Chondrocyte (in vitro differentiated cells): ENCODE measurements at regions not wholly inside any gene's neighbourhood (a gene's known extent, or its start where the extent isn't known, plus 50 kb on each side); places are given as distances from the start of the nearest gene placed in this dataset.

ENCODE experiments used
- DNase-seq: peaks from one replicate; pipeline ENCODE4 v3.0.0; 2021; ENCODE audit warnings: mixed read lengths, low spot score
- H3K27ac Mint-ChIP-seq: one replicate; pipeline ENCODE4 v1.8.0; 2021; ENCODE audit warnings: mild to moderate bottlenecking, moderate library complexity, mixed read lengths; ENCODE audit not compliant: unreplicated experiment
- H3K27me3 Mint-ChIP-seq: 2 replicates; pipeline ENCODE4 v1.8.0; 2021; ENCODE audit warnings: low read depth, mixed read lengths
- H3K36me3 Mint-ChIP-seq: 2 replicates; pipeline ENCODE4 v1.8.0; 2021; ENCODE audit warnings: low read depth, mixed read lengths
- H3K4me1 Mint-ChIP-seq: 2 replicates; pipeline ENCODE4 v1.8.0; 2021; ENCODE audit warnings: low read depth, mild to moderate bottlenecking, mixed read lengths
- H3K4me3 Mint-ChIP-seq: one replicate; pipeline ENCODE4 v1.8.0; 2021; ENCODE audit warnings: mild to moderate bottlenecking, moderate library complexity, mixed read lengths; ENCODE audit not compliant: unreplicated experiment
- H3K9me3 Mint-ChIP-seq: 2 replicates; pipeline ENCODE4 v1.8.0; 2021; ENCODE audit warnings: low read depth, mixed read lengths
- TF ChIP-seq, protein P1 (sequence below): fragments of 200-600 bp; sonication (generic); IDR thresholded peaks from 2 replicates; pipeline ENCODE4 v1.5.0; 2021; ENCODE audit warnings: antibody characterized with exemption, mild to moderate bottlenecking, moderate library complexity

DNA sequence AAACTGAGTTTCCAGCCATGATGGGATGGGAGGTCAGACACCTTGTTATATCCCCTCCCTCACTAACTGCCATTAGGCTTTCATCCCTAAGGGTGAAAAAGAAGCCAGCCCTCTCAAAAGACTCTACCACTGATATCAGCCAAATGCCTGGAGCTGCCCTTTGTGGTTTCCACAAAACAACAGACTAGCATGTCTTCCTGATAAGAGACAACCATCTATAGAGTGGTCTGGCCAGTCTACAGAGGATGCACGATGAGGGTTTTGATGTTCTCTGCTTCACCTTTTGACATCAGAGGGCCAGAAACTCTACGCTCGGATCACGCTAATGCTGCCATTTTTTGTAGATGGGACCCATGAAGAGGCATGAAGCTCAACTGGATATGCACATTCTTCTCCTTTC is 61.7 kb upstream of the ARHGAP18 start:
- Mint-ChIP-seq H3K4me3 (no peak overlapping the region), H3K27ac (no peak overlapping the region), H3K9me3 (peaks cover 3% of the 10 kb centered on the region), H3K36me3 (no peaks in the 10 kb centered on the region), H3K27me3 (peaks cover 2% of the 10 kb centered on the region), H3K4me1 (peaks cover 17% of the 10 kb centered on the region)
- TF ChIP-seq, protein P1, sequence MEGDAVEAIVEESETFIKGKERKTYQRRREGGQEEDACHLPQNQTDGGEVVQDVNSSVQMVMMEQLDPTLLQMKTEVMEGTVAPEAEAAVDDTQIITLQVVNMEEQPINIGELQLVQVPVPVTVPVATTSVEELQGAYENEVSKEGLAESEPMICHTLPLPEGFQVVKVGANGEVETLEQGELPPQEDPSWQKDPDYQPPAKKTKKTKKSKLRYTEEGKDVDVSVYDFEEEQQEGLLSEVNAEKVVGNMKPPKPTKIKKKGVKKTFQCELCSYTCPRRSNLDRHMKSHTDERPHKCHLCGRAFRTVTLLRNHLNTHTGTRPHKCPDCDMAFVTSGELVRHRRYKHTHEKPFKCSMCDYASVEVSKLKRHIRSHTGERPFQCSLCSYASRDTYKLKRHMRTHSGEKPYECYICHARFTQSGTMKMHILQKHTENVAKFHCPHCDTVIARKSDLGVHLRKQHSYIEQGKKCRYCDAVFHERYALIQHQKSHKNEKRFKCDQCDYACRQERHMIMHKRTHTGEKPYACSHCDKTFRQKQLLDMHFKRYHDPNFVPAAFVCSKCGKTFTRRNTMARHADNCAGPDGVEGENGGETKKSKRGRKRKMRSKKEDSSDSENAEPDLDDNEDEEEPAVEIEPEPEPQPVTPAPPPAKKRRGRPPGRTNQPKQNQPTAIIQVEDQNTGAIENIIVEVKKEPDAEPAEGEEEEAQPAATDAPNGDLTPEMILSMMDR, result no peak
- no peak for DNase-seq

DNA sequence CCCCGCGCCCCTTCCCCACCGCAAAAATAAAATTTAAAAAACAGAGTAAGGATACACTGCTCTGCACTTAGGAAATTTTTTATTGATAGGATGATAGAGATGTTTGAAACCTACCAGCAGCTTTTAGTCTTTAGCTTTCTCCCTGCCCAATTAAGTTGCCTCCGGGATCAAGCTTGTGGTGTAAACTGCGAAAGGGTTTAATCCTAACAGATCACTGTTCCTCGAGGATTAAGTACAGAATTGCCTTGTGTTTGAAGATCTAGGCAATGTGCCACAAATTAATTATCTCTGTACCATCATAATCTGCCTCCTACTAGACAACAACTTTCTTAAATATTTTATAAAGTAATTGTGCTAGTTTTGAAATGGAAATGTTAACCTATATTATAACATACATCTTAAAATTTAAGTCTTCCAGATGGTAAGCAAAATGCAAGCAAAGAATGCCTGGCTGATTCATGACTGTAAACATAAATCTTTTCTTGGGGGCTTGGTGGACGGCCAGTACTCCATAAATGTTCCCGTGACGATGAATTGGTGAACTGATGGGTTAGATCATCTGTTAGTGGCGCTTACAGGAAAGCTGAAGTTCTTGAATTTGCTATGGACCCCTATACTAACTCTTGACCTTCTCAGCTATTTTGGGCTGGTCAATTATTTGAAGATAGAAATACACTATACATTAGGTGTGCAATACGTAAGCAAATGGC is 58.0 kb upstream of the ARHGAP18 start:
- Mint-ChIP-seq H3K4me1 (peaks cover 9% of the 10 kb centered on the region), H3K4me3 (peak overlapping the region; percentile 79), H3K36me3 (no peaks in the 10 kb centered on the region), H3K9me3 (peaks cover 3% of the 10 kb centered on the region), H3K27me3 (peaks cover 8% of the 10 kb centered on the region), H3K27ac (no peak overlapping the region)
- no peak for DNase-seq
- TF ChIP-seq, protein P1, result no peak

DNA sequence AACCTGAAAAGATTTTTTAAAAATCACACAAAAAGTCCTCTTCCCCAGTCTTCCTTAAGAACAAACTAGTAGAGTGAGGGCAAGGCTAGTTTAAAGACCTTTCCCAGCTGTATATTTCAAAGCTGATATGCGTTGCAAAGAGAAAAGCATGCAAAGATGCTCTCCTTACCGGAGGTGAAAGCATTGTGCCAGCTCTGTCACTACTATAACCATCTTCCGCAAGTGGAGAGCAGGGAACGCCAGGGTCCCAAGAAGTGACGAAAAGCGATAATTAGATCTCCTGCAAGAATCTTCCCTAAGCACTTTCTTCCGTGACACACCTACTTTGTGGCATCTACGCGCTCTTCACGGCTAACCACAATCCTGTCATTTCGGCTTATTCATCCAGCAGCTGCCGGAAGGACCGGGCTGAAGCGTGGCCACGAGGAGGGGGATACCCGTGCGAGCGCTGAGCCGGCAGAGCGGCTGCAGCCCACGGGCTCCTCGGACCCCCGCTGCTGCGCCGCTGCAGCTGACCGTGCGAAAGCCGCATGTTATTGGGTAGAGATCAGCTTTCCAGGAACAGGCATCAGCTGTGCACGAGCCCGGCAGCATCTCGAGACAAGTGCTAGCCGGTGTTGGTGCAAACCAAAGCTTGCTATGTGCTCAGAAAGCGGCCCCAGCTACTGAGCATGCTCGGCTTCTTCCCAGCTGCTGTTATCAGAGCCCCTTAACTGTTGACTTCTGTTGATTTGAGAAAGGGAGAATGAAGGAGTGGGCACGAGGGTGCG is 57.2 kb upstream of the ARHGAP18 start:
- Mint-ChIP-seq H3K27me3 (peaks cover 7% of the 10 kb centered on the region), H3K27ac (no peak overlapping the region), H3K9me3 (peaks cover 2% of the 10 kb centered on the region), H3K36me3 (no peaks in the 10 kb centered on the region), H3K4me3 (peak overlapping the region; percentile 79), H3K4me1 (peaks cover 9% of the 10 kb centered on the region)
- DNase-seq, result no peak
- TF ChIP-seq, protein P1, result peak; percentile 9

DNA sequence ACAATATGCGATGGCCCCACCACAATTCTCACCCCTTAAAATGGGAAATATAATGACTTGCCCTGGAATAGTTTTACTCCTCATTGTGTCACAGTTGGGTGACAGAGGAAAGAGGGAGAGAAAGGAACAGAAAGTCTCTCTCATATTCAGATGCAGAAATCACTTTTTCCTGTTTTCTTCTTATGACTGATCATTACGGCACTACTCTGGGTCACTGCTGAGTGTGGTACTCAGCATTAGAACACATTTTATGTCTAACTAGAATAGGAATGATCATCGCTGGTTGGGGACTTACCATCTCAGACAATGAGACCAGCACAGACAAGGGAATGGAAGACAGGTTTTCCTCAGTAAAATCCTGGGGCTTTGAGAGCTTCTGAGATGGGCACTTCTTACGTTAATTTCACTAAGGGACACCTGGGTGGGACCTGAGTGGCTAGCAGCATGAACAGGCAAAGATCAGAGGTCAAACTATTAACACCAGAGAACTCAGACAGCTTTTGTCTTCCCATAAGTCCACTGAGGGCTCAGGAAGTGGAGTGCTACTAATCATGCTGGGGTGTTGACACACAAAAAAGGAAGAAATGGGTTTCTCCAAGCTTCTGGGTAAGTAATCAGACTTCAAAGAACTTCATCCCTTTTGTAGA is 54.9 kb upstream of the ARHGAP18 start:
- H3K4me1 Mint-ChIP-seq, result peaks cover 15% of the 10 kb centered on the region
- H3K36me3 Mint-ChIP-seq, result no peaks in the 10 kb centered on the region
- no peak overlapping the region for H3K4me3 Mint-ChIP-seq
- no peak for DNase-seq
- peaks cover 6% of the 10 kb centered on the region for H3K27me3 Mint-ChIP-seq
- H3K27ac Mint-ChIP-seq, result no peak overlapping the region
- no peaks in the 10 kb centered on the region for H3K9me3 Mint-ChIP-seq
- TF ChIP-seq, protein P1, result no peak
